A549 (cell line): ENCODE measurements at regions not wholly inside any gene's neighbourhood (a gene's known extent, or its start where the extent isn't known, plus 50 kb on each side); places are given as distances from the start of the nearest gene placed in this dataset.

Source experiments
- CEBPB ChIP-seq, 2 experiments: fragments of >200 bp in 1 of 2; sonication (Bioruptor Twin) in 1 of 2; formaldehyde crosslinking in 1 of 2; IDR thresholded peaks; 2 replicates each; pipeline ENCODE4 v1.6.1; 2012 to 2016
- EP300 ChIP-seq, 2 experiments: fragments of >200 bp; sonication (Bioruptor Twin); formaldehyde crosslinking; IDR thresholded peaks; 2 replicates in 1 of 2; 3 replicates in 1 of 2; pipeline ENCODE4 v1.6.1; 2016 to 2017
- HDAC2 ChIP-seq: fragments of 200-600 bp; sonication (generic); IDR thresholded peaks from 2 replicates; pipeline ENCODE4 v1.6.1; 2016
- POLR2A ChIP-seq: IDR thresholded peaks from 2 replicates; pipeline ENCODE4 v1.6.1; 2012; ENCODE audit warnings: mild to moderate bottlenecking, low read length
- POLR2AphosphoS2 ChIP-seq: conservative IDR thresholded peaks from 2 replicates; pipeline ENCODE4 v1.6.1; 2012; ENCODE audit warnings: low read length, improper control_type of control experiment, inconsistent platforms
- RAD21 ChIP-seq, 2 experiments: fragments of >200 bp in 1 of 2; sonication (Bioruptor Twin) in 1 of 2; formaldehyde crosslinking in 1 of 2; IDR thresholded peaks in 1 of 2; conservative IDR thresholded peaks in 1 of 2; 2 replicates in 1 of 2; 3 replicates in 1 of 2; pipeline ENCODE4 v1.6.1; 2012 to 2018; ENCODE audit warnings: inconsistent platforms in 1 of 2
- RFX5 ChIP-seq: fragments of 450-650 bp; IDR thresholded peaks from 2 replicates; pipeline ENCODE4 v1.7.1; 2014; ENCODE audit warnings: antibody characterized with exemption, mild to moderate bottlenecking, moderate library complexity
- TF ChIP-seq, protein P1 (sequence below): fragments of >200 bp; sonication (Bioruptor Twin); formaldehyde crosslinking; IDR thresholded peaks from 3 replicates; pipeline ENCODE4 v1.5.1; 2016
- TF ChIP-seq, protein P2 (sequence below): fragments of 200-600 bp; sonication (generic); IDR thresholded peaks from 2 replicates; pipeline ENCODE4 v1.6.1; 2016; ENCODE audit warnings: antibody characterized with exemption, mild to moderate bottlenecking, moderate library complexity
- TF ChIP-seq, protein P3 (sequence below): fragments of 450-650 bp; IDR thresholded peaks from 2 replicates; pipeline ENCODE4 v1.6.1; 2014; ENCODE audit warnings: antibody characterized with exemption

DNA sequence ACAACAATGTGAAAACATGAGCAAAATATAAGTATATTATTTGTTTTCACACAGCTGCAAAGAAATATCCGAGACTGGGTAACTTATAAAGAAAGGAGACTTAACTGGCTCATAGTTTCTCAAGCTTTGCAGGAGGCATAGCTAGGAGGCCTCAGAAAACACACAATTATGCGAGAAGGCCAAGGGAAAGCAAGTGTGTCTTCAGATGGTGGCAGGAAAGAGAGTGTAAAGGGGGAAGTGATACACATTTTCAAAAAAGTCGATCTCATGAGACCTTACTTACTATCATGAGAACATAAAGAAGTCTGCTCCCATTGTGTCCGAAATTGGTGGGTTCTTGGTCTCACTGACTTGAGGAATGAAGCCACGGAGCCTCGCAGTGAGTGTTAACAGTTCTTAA, 208.9 kb upstream of the RBMY1B start:
- TF ChIP-seq POLR2AphosphoS2 (no peak), POLR2A (no peak), RAD21 (conservative IDR thresholded peaks at IDR 0.05 in 1 of 2, IDR thresholded peaks at IDR 0.05 in 1 of 2) (no peak), EP300 (IDR thresholded peaks at IDR 0.05) (no peak), HDAC2 (no peak), RFX5 (no peak), CEBPB (IDR thresholded peaks at IDR 0.05) (no peak)
- TF ChIP-seq, protein P1, sequence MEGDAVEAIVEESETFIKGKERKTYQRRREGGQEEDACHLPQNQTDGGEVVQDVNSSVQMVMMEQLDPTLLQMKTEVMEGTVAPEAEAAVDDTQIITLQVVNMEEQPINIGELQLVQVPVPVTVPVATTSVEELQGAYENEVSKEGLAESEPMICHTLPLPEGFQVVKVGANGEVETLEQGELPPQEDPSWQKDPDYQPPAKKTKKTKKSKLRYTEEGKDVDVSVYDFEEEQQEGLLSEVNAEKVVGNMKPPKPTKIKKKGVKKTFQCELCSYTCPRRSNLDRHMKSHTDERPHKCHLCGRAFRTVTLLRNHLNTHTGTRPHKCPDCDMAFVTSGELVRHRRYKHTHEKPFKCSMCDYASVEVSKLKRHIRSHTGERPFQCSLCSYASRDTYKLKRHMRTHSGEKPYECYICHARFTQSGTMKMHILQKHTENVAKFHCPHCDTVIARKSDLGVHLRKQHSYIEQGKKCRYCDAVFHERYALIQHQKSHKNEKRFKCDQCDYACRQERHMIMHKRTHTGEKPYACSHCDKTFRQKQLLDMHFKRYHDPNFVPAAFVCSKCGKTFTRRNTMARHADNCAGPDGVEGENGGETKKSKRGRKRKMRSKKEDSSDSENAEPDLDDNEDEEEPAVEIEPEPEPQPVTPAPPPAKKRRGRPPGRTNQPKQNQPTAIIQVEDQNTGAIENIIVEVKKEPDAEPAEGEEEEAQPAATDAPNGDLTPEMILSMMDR, result no peak
- TF ChIP-seq, protein P2, sequence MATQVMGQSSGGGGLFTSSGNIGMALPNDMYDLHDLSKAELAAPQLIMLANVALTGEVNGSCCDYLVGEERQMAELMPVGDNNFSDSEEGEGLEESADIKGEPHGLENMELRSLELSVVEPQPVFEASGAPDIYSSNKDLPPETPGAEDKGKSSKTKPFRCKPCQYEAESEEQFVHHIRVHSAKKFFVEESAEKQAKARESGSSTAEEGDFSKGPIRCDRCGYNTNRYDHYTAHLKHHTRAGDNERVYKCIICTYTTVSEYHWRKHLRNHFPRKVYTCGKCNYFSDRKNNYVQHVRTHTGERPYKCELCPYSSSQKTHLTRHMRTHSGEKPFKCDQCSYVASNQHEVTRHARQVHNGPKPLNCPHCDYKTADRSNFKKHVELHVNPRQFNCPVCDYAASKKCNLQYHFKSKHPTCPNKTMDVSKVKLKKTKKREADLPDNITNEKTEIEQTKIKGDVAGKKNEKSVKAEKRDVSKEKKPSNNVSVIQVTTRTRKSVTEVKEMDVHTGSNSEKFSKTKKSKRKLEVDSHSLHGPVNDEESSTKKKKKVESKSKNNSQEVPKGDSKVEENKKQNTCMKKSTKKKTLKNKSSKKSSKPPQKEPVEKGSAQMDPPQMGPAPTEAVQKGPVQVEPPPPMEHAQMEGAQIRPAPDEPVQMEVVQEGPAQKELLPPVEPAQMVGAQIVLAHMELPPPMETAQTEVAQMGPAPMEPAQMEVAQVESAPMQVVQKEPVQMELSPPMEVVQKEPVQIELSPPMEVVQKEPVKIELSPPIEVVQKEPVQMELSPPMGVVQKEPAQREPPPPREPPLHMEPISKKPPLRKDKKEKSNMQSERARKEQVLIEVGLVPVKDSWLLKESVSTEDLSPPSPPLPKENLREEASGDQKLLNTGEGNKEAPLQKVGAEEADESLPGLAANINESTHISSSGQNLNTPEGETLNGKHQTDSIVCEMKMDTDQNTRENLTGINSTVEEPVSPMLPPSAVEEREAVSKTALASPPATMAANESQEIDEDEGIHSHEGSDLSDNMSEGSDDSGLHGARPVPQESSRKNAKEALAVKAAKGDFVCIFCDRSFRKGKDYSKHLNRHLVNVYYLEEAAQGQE, result no peak
- TF ChIP-seq, protein P3, sequence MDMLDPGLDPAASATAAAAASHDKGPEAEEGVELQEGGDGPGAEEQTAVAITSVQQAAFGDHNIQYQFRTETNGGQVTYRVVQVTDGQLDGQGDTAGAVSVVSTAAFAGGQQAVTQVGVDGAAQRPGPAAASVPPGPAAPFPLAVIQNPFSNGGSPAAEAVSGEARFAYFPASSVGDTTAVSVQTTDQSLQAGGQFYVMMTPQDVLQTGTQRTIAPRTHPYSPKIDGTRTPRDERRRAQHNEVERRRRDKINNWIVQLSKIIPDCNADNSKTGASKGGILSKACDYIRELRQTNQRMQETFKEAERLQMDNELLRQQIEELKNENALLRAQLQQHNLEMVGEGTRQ, result no peak
